Dermis microvascular lymphatic vessel endothelial cell (primary cell): ENCODE measurements at regions not wholly inside any gene's neighbourhood (a gene's known extent, or its start where the extent isn't known, plus 50 kb on each side); places are given as distances from the start of the nearest gene placed in this dataset.

Experiments used
- DNase-seq, 2 donors: peaks; one replicate each; pipeline versions ENCODE4 v3.0.0 to v3.0.0-alpha.2; 2010; ENCODE audit warnings: low read depth in 2 of 2

DNA sequence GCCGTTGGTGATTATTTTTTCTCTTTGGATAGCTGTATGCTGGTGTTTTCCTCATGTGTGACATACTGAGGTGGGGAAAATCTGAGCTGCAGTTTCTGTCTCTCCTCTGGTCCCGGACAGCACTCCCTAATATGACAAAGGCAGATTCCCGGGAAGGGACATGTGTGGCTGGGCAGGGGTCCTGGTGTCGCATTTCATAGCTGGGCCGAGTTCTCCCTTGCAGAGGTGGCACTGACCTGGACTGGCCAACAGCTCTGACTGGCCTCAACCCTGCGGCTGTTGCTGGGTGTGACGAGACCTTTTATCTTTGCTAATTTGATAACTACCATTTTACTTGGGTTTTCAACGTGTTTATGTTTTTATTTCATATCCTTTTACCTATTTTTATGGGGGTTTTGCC is 248.6 kb upstream of the TCERG1L start:
- DNase-seq = no peak

- no peak for DNase-seq
Observed at GRCh38 chr10:131560706-131561355, 249.3 kb upstream of the TCERG1L start.

GRCh38 chr10:131561897-131562296 is 250.4 kb upstream of the TCERG1L start:
- no peak for DNase-seq

- DNase-seq = no peak
Observed at GRCh38 chr10:131563411-131563810, 251.9 kb upstream of the TCERG1L start.

- DNase-seq = no peak
Observed at GRCh38 chr10:131567279-131568162, 256.0 kb upstream of the TCERG1L start.

DNA sequence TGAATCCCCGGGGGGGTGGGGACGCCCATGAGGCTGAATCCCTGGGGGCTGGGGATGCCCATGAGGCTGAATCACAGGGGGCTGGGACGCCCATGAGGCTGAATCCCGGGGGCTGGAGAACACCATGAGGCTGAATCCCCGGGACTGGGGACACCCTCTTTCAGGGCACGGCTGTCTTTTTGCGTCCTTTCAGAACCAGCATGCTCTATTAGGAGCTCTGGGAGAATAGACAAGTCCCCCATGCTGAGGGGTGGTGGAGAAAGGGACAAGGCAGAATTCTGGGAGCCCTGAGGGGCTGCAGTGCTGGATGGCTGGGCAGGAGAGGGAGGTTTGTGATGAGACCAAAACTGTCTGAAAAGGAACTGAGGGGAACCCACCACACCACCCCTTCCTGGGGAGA is 257.3 kb upstream of the TCERG1L start:
- no peak for DNase-seq

DNA sequence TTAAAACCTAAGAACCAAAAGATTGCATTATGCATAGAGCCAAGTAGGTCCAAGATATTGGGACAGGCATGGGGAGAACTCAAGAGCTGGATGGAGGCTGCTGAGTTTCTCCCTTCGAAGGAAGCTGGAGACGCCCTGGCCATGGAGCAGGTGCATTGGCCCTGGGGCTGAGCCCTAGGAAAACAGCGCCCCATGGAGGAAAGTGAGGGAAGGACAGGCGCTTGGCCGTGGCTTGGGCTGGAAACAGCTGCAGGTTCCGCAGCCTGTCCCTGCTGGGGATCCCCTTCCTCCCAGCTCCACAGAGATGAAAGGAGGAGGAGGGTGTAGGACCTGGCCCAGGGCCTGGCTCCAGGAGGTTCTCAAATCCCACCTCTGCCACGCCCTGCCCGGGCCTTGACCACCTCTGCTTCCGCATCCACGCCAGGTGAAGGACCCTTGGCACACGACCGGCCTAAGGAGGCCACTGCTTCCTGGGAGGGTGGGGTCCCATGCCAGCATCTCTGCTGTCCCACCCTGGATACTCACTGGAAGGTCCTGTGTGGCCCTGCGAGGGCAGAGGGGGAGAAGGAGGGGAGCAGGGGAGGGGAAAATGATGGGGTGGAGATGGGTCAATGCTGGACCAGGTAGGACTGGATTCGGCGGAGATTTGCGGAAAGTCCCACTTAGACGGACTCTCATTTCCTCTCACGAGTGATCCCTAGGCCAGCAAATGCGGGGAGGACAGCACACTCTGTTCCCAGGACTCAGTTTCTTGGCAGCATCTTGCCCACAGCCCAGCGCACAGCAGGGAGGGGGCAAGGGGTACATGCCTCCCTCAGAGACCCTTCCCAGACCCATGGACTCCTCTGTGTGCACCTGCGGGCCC is 258.6 kb upstream of the TCERG1L start:
- DNase-seq = no peak

DNA sequence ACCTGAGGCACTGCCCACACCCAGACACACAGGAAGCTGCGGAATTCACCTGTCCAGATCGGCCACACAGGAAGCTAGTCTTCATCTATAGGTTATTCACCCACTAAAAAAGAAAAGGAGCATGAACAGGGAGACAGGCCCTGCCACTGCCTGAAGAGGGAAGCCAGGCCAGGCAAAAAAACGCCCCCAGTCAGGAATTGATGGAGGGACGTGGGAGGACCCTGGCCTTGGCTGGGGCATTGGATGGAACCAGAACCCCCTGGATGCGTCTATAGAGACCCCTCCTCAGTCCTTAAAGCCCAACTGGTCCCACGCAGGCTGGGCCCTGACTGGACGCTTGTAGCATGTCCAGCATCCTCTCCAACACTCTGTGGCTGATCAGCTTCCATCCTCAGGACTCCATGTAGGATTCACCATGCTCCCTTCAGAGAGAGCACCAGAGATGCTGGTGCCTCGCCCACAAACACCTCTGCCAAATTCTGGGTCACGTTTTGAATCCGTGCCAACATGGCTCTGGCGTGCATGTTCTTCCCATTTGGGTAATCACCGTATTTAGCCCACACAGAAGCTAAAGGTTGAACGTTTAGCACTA is 259.3 kb upstream of the TCERG1L start:
- DNase-seq = no peak

DNA sequence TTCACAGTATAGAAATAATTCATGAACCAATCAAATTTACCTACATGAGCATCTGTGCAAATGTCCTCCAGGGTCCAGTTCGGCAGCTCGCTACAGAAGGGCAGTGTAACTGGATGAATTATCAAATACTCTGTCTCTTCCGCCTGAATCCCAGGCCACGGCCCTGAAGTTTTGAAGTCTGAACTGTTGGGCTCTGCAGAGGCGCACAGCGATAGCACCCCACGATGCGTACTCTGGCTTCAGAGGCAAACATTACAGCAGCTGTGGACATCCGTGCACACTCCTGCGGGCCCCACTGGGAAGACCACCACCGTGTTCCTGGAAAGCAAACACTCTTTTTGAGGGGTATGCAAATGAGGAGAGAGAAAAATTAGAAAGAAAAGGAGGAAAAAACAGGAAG is 259.8 kb upstream of the TCERG1L start:
- no peak for DNase-seq

GRCh38 chr10:131571865-131572264 is 260.3 kb upstream of the TCERG1L start:
- DNase-seq = no peak

DNA sequence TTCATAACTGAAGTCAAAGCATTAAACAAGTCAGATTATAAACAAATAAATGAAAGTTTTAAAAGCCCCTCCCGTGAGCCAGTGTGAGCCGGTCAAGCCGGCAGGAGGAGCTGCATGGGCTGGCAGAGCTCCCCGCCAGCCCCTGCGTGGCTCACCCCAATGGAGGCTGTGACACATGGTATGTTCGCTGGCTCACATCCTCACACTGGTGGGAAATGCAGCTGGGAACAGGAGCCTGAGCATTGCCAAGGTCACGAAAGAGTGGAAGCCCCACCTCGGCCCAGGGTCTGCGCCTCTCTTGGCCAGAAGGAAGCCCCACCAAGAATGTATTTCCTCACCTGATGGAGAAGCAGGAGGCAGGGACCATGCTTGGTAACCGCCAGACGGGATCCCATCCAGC is 261.7 kb upstream of the TCERG1L start:
- no peak for DNase-seq

DNA sequence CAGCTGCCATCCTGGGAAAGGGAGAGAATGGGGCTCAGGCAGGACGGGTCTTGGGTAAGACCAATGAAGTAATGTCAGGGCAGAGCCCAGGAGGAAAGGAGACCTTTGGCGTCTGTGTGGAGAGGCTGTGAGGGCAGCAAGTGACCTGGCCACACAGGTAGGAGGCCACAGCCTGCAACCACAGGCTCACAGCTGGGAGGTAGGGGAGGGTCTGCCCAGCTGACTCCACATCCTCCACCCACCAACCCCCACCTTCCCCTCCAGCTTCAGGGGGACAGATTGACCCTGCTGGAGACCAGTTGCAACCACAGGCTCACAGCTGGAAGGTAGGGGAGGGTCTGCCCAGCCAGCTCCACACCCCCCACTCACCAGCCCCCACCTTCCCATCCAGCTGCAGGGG is 262.2 kb upstream of the TCERG1L start:
- no peak for DNase-seq

DNA sequence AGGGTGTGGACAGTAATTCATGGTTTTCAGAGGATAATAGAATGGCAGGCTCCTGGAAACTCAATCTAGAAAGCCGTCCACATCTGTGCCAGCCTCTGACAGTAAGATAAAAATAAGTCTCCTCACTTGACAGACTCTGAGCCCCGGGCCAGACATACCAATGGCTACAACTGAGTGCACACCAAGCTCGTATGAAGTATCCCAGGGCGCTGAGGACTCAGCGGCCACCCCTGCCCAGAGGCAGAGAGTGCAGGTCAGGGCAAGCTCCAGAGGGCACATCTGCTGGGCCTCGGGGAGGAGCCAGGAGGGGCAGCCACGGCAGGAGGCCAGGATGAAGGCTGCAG is 262.8 kb upstream of the TCERG1L start:
- no peak for DNase-seq

DNA sequence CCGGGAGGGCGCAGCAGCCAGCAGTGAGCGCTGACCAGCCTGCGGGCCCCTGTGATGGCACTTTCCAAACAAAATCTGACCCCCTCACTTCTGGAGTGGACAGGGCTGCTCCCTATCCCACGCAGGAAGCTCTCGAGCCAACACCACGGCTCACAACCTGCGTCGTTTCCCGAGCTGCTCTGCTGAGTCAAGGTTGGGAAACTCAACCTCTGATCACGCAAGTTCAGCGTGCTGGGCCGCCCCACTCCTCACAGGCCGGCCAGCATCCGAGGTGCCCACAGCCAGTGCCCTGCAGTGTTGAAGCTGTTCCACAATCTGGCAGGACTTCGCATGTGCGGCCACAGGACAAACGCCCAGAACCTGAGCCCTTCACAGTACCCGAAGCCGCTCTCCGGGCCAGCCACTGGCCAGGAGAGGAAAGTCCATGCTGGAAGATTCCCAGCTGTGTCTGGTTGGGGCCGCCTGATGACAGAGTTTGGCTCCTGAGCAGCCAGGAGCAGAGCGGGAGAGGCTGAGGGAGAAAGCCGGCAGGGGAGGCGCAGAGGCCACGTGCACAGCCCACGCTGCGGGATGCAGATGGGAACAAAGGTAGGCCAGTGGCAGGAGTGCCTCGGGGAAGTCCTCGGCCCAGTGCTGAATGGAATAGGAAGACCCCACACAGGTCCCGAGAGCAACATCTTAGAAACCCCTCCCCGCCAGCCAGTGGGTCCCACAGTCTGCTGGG is 263.3 kb upstream of the TCERG1L start:
- DNase-seq = no peak

DNA sequence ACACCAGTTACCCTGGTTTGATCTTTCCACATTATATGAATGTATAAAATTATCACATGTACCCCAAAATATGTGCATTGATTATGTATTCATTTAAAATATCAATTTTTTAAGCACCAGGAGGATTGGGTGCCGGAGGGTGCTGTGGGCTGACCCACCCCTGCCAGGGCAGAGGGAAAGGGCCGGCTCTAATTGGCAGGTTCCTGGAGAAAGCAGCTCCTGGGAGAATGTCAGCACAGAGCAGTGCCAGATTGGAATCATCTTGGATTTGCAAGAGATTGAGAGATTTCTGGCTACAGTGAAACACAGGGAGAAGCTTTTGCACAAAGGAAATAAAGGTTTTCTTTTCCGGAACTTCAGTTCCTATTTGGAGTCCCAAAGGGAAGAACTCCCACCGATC is 264.4 kb upstream of the TCERG1L start:
- no peak for DNase-seq

DNA sequence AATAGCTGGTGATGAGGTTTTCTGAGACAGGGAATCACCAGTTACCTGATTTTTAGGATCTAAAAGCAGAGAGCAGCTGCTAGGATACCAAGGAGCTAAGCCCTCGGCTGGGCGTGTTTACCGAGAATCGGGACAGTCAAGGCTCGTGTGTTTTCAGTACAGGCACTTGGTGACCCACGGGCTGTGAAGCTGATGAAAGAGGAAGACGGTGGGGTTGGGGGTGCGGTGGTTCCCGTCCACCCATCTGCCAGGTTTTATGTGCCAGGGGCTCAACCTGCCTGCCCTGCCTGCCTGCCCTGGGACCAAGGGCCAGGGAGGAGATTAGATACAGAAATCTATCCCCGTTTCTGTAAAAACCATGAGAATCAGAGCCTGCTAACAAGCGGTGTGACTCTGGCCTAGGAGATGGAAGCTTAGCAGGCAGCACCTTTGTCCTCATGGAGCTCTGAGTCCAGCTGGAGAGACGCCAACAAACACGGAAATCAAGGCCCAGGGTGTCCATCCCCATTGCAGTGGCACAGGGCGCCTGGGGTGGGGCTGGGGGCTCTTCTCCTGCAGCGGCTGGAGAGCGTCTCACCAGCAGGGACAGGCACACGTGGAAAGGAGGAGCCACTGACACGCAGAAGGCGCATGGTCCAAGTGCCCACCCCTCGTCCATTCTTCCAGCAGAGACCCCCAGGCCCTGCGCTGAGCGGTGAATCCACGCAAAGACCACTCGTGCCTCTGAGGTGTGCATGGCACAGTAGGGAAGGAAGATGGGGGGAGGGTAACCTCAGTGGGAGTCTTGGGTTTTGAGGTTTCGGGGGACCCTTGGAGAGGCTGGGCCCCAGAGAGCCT is 265.0 kb upstream of the TCERG1L start:
- no peak for DNase-seq

DNA sequence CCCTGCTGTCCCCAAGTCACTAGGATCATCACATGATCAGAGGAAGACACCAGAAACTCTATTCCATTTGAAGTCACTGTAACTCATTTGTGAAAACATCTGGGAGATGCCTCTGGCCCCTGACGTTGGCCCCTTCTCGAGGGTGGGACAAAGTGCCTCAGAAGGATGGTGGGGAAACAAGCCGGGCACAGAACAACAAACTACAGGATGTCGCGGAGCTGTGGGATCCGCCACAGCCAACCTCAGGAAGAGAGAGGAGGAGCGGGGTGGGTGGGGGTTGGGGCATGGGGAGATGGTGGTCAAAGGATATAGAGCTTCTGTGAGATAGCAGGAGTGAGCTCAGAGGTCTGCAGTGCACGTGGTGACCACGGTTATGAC is 265.6 kb upstream of the TCERG1L start:
- no peak for DNase-seq

- no peak for DNase-seq
Observed at GRCh38 chr10:131577786-131578471, 266.4 kb upstream of the TCERG1L start.

DNA sequence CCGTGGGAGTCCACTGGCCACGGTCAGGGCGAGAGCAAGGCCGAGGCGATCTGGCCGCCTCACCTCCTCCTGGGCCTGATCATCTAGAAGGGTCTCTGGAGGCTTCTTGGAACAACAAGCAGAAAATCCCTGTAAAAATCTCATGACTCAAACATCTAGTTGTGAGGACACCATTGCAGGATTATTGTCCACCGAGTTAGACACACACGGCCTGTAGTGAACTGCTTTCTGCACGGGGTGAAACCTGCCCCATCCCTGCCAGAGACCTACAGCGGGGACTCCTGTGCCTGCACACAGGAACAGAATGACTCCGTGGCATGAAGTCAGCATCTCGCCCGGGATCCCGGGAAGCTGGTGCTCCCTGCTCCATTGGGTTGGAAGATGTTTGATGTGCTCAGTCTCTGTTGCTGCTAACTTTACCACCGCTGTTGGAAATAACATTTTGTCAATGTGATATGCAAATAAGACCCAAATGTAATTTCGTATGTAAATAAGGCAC is 267.0 kb upstream of the TCERG1L start:
- no peak for DNase-seq
